ENCODE measurements at regions not wholly inside any gene's neighbourhood (a gene's known extent, or its start where the extent isn't known, plus 50 kb on each side); places are given as distances from the start of the nearest gene placed in this dataset.
"Not testable (repeated sequence)": the region's sequence is repeated elsewhere in the genome, so short reads cannot be mapped to it uniquely, and the experiment has no call there.

- Histone ChIP-seq H3K9me3 (ENCODE audit: insufficient read depth, low read length) (peaks cover 4% of the 10 kb centered on the region; the same call in 1 of the 2 replicates), H3K36me3 (ENCODE audit: insufficient read depth, insufficient read length, low read length) (no peaks in the 10 kb centered on the region), H3K27me3 (ENCODE audit: insufficient read depth, insufficient read length) (no peaks in the 10 kb centered on the region), H3K4me3 (ENCODE audit: insufficient read length, low read depth) (no peak overlapping the region), H3K4me1 (ENCODE audit: insufficient read depth, insufficient read length) (no peaks in the 10 kb centered on the region), H3K9ac (ENCODE audit: insufficient read length, low read depth) (no peak overlapping the region)
- DNase-seq (ENCODE audit: low read depth, low spot score): no peak
- TF ChIP-seq SUZ12 (IDR thresholded peaks at IDR 0.05; ENCODE audit: extremely low read depth, insufficient read depth, insufficient read length) (no peak), YY1 (IDR thresholded peaks at IDR 0.05; ENCODE audit: insufficient read depth, insufficient read length) (no peak), ZNF274 (IDR thresholded peaks at IDR 0.05; ENCODE audit: low read depth, low read length) (no peak)
Observed at GRCh38 chr7:155237730-155238129, 59.9 kb upstream of the INSIG1 start.

DNA sequence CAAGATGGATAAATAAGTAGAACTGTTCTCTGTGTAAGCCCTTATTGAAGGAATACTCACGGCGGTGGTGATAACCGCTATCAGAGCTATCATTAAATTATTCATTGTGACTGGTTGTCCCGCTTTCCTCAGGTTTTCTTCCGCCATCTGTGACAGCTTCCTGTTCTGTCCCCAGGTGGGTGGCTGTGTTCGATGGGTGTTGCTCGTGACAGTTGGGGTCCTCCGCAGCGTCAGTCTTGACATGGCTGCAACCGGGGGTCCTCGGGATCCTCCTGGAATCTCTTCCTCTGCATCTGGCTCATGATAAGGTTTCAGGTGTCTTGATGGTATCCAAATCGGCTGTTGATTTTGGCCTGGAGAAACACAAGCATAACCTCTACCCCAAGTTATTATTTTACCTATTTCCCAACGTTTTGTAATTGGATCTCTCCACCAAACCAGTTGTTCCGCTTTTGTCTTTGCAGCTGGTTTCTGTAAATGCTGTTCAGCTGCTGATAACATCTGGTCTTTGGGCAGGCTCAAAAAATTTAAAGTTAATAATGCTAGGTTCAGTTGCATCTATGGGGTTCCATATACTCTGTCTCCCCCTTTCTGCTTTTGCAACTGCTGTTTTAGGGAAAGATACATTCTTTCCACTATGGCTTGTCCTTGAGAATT is 58.1 kb upstream of the INSIG1 start:
- not testable (repeated sequence) for H3K36me3 ChIP-seq (ENCODE audit: insufficient read depth, insufficient read length, low read length); H3K9me3 ChIP-seq (ENCODE audit: insufficient read depth, low read length); H3K27me3 ChIP-seq (ENCODE audit: insufficient read depth, insufficient read length); H3K9ac ChIP-seq (ENCODE audit: insufficient read length, low read depth); H3K4me3 ChIP-seq (ENCODE audit: insufficient read length, low read depth); H3K4me1 ChIP-seq (ENCODE audit: insufficient read depth, insufficient read length); DNase-seq (ENCODE audit: low read depth, low spot score)

DNA sequence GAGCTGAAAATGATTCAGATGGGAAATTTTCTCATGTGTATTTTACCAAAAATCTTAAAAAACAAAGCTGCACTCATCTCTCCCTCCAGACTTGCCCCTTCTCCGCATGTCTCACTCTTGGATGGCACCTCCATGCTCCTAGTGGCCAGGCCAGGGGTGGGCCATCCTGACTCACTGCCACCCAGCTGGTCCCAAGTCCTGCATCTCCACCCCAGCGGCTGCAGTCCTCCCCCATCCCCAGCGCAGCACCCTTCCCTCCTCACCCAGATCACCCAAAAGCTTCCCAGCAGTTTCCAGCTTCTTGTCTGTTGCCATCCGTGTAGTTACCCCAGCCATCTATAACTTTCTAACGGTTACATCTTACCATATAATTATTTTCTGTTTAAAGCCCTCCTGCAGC is 53.0 kb upstream of the INSIG1 start:
- no peaks in the 10 kb centered on the region for H3K36me3 ChIP-seq (ENCODE audit: insufficient read depth, insufficient read length, low read length)
- no peak overlapping the region for H3K9ac ChIP-seq (ENCODE audit: insufficient read length, low read depth)
- TF ChIP-seq YY1 (IDR thresholded peaks at IDR 0.05; ENCODE audit: insufficient read depth, insufficient read length): no peak
- no peak for TF ChIP-seq ZNF274 (IDR thresholded peaks at IDR 0.05; ENCODE audit: low read depth, low read length)
- no peak for TF ChIP-seq SUZ12 (IDR thresholded peaks at IDR 0.05; ENCODE audit: extremely low read depth, insufficient read depth, insufficient read length)
- H3K27me3 ChIP-seq (ENCODE audit: insufficient read depth, insufficient read length): no peaks in the 10 kb centered on the region
- H3K4me1 ChIP-seq (ENCODE audit: insufficient read depth, insufficient read length): no peaks in the 10 kb centered on the region
- no peak overlapping the region for H3K4me3 ChIP-seq (ENCODE audit: insufficient read length, low read depth)
- peaks cover 5% of the 10 kb centered on the region; the same call in 1 of the 2 replicates for H3K9me3 ChIP-seq (ENCODE audit: insufficient read depth, low read length)
- no peak for DNase-seq (ENCODE audit: low read depth, low spot score)

GRCh38 chr7:155247479-155248365 is 50.0 kb upstream of the INSIG1 start:
- TF ChIP-seq YY1 (IDR thresholded peaks at IDR 0.05; ENCODE audit: insufficient read depth, insufficient read length): no peak
- no peak for TF ChIP-seq SUZ12 (IDR thresholded peaks at IDR 0.05; ENCODE audit: extremely low read depth, insufficient read depth, insufficient read length)
- no peak for TF ChIP-seq ZNF274 (IDR thresholded peaks at IDR 0.05; ENCODE audit: low read depth, low read length)
- H3K9ac ChIP-seq (ENCODE audit: insufficient read length, low read depth): no peak overlapping the region
- no peak for DNase-seq (ENCODE audit: low read depth, low spot score)
- no peak overlapping the region for H3K4me3 ChIP-seq (ENCODE audit: insufficient read length, low read depth)
- no peaks in the 10 kb centered on the region for H3K4me1 ChIP-seq (ENCODE audit: insufficient read depth, insufficient read length)
- peaks cover 5% of the 10 kb centered on the region; the same call in 1 of the 2 replicates for H3K9me3 ChIP-seq (ENCODE audit: insufficient read depth, low read length)
- no peaks in the 10 kb centered on the region for H3K27me3 ChIP-seq (ENCODE audit: insufficient read depth, insufficient read length)
- H3K36me3 ChIP-seq (ENCODE audit: insufficient read depth, insufficient read length, low read length): no peaks in the 10 kb centered on the region
